ENCODE measurements at regions not wholly inside any gene's neighbourhood (a gene's known extent, or its start where the extent isn't known, plus 50 kb on each side); places are given as distances from the start of the nearest gene placed in this dataset.

DNA sequence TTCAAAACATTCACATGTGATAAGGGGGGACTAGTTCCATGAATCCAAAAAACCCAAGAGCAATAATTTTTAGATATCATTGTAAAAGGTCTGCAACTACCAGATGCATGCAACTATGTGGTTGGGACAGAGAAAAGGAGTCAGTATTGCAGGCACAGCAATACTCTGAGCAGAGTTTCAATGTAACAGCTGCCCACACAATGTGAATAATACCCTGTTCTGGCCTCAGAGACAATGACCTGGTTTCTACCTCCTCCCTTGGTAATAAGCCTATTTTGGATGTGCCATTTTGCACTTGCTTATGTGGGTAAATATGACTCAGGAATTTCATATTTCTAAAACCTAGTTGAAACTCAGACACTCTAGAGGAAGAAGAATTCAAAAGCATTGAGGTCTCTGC, 194.8 kb upstream of the RASGEF1B start (continued):
- TF ChIP-seq, protein P1, sequence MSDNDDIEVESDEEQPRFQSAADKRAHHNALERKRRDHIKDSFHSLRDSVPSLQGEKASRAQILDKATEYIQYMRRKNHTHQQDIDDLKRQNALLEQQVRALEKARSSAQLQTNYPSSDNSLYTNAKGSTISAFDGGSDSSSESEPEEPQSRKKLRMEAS (IDR thresholded peaks at IDR 0.05): no peak

Measured in H1 (cell line).